PC-9 (cell line): ENCODE measurements at regions not wholly inside any gene's neighbourhood (a gene's known extent, or its start where the extent isn't known, plus 50 kb on each side); places are given as distances from the start of the nearest gene placed in this dataset.

ENCODE experiments used
- EZH2 ChIP-seq: fragments of 200-600 bp; sonication (generic); IDR thresholded peaks from 2 replicates; pipeline ENCODE4 v1.8.0; 2017; ENCODE audit warnings: antibody characterized with exemption, low read depth
- TF ChIP-seq, protein P1 (sequence below): fragments of 200-600 bp; sonication (generic); conservative IDR thresholded peaks from 2 replicates; pipeline ENCODE4 v1.6.1; 2017; ENCODE audit warnings: mixed run types, antibody characterized with exemption, mild to moderate bottlenecking, moderate library complexity

DNA sequence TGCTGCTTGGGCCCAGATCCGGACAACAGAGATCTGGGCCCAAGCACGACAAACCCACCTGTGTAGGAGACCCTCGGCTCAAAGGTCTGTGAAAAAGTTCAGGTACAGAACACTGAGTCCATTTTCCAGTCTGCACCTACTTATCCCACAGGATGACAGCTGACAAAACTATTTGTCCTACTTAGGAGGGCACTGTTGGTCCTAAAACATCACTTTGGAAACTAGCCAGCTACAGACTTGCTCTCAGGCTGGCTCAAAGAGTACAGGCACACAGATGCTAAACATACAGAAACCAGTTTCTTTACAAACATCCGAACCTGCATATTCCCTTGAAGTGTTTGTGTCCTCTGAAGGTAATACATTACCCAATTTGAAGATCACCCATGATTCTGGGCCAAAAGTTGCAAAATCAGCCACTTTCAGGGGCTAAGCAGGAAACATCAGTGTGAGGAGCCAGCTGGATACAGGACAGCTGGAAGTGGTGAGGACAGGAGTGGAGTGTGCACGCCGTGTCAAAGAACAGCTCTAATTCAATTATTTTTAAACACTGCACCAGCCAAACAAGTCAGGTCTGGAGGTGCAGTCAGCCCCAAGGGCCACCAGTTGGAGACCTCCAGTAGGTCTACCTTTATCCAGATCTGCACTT is 88.5 kb downstream of the NOC3L start:
- TF ChIP-seq, protein P1, sequence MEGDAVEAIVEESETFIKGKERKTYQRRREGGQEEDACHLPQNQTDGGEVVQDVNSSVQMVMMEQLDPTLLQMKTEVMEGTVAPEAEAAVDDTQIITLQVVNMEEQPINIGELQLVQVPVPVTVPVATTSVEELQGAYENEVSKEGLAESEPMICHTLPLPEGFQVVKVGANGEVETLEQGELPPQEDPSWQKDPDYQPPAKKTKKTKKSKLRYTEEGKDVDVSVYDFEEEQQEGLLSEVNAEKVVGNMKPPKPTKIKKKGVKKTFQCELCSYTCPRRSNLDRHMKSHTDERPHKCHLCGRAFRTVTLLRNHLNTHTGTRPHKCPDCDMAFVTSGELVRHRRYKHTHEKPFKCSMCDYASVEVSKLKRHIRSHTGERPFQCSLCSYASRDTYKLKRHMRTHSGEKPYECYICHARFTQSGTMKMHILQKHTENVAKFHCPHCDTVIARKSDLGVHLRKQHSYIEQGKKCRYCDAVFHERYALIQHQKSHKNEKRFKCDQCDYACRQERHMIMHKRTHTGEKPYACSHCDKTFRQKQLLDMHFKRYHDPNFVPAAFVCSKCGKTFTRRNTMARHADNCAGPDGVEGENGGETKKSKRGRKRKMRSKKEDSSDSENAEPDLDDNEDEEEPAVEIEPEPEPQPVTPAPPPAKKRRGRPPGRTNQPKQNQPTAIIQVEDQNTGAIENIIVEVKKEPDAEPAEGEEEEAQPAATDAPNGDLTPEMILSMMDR, result no peak
- TF ChIP-seq EZH2, result no peak
